K562 (cell line): ENCODE measurements at regions not wholly inside any gene's neighbourhood (a gene's known extent, or its start where the extent isn't known, plus 50 kb on each side); places are given as distances from the start of the nearest gene placed in this dataset.

ENCODE experiments used
- ARNT ChIP-seq, 2 experiments: fragments of 450-650 bp; IDR thresholded peaks; 2 replicates each; pipeline ENCODE4 v1.6.1; 2016; ENCODE audit warnings: mild to moderate bottlenecking in 1 of 2
- BRD9 ChIP-seq: fragments of 450-650 bp; IDR thresholded peaks from 2 replicates; pipeline ENCODE4 v1.6.1; 2018; ENCODE audit warnings: low read depth; ENCODE audit not compliant: partially characterized antibody
- CC2D1A ChIP-seq: fragments of 450-650 bp; IDR thresholded peaks from 2 replicates; pipeline ENCODE4 v1.6.1; 2017; ENCODE audit warnings: mild to moderate bottlenecking
- EHMT2 ChIP-seq: fragments of 450-650 bp; IDR thresholded peaks from 2 replicates; pipeline ENCODE4 v1.6.1; 2018; ENCODE audit warnings: antibody characterized with exemption
- NBN ChIP-seq: fragments of 450-650 bp; IDR thresholded peaks from 2 replicates; pipeline ENCODE4 v1.6.1; 2016; ENCODE audit warnings: low read depth, mild to moderate bottlenecking
- NR2C1 ChIP-seq, 2 experiments: fragments of 450-650 bp; IDR thresholded peaks; 2 replicates each; pipeline ENCODE4 v1.6.1; 2017; ENCODE audit warnings: mild to moderate bottlenecking in 2 of 2, antibody characterized with exemption in 1 of 2, inconsistent platforms in 1 of 2, missing compliant biosample characterization in 1 of 2, missing genetic modification characterization in 1 of 2
- SMAD4 ChIP-seq: fragments of 250-450 bp; sonication (Bioruptor Pico); conservative IDR thresholded peaks from 2 replicates; pipeline ENCODE4 v1.8.0; 2021; ENCODE audit warnings: inconsistent platforms, mild to moderate bottlenecking, moderate library complexity
- ZNF589 ChIP-seq: fragments of 200-800 bp; sonication (Bioruptor generic); IDR thresholded peaks from 2 replicates; pipeline ENCODE4 v1.6.1; 2016; ENCODE audit warnings: low read depth, missing genetic modification characterization, missing compliant biosample characterization
- TF ChIP-seq, protein P1 (sequence below), 2 experiments: fragments of 450-650 bp; IDR thresholded peaks; 2 replicates each; pipeline ENCODE4 v1.6.1; 2016; ENCODE audit warnings: mild to moderate bottlenecking in 2 of 2, borderline replicate concordance in 1 of 2, low read depth in 1 of 2, moderate library complexity in 1 of 2
- TF ChIP-seq, protein P2 (sequence below): fragments of 200-800 bp; sonication (Bioruptor generic); IDR thresholded peaks from 2 replicates; pipeline ENCODE4 v1.6.1; 2017; ENCODE audit warnings: missing genetic modification characterization, missing compliant biosample characterization
- TF ChIP-seq, protein P3 (sequence below): fragments of 450-650 bp; IDR thresholded peaks from 2 replicates; pipeline ENCODE4 v1.6.1; 2017; ENCODE audit warnings: antibody characterized with exemption, mild to moderate bottlenecking

DNA sequence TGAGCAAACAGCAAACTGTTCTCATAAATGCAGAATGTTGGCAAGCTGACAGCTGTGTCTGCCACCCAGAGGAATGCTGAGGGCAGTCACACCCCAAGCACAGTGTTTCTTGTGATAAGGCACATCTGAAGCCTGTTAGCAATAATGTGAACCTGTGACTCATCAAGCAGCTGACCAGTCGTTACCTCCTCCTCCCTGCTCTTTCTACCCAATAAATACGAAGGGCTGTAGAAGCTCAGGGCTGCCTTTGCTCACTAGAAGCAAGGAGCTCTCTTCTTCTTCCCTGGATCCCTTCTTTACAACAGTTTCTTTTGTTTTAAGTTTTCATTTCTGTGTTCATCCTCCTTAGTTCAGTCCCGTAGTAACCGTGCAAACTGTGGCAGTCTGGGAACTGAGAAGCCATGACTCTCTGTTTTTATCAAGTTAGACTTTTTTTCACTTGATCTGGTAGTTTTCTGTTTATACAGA is 160.3 kb upstream of the ZNF184 start (continued):
- TF ChIP-seq, protein P1, sequence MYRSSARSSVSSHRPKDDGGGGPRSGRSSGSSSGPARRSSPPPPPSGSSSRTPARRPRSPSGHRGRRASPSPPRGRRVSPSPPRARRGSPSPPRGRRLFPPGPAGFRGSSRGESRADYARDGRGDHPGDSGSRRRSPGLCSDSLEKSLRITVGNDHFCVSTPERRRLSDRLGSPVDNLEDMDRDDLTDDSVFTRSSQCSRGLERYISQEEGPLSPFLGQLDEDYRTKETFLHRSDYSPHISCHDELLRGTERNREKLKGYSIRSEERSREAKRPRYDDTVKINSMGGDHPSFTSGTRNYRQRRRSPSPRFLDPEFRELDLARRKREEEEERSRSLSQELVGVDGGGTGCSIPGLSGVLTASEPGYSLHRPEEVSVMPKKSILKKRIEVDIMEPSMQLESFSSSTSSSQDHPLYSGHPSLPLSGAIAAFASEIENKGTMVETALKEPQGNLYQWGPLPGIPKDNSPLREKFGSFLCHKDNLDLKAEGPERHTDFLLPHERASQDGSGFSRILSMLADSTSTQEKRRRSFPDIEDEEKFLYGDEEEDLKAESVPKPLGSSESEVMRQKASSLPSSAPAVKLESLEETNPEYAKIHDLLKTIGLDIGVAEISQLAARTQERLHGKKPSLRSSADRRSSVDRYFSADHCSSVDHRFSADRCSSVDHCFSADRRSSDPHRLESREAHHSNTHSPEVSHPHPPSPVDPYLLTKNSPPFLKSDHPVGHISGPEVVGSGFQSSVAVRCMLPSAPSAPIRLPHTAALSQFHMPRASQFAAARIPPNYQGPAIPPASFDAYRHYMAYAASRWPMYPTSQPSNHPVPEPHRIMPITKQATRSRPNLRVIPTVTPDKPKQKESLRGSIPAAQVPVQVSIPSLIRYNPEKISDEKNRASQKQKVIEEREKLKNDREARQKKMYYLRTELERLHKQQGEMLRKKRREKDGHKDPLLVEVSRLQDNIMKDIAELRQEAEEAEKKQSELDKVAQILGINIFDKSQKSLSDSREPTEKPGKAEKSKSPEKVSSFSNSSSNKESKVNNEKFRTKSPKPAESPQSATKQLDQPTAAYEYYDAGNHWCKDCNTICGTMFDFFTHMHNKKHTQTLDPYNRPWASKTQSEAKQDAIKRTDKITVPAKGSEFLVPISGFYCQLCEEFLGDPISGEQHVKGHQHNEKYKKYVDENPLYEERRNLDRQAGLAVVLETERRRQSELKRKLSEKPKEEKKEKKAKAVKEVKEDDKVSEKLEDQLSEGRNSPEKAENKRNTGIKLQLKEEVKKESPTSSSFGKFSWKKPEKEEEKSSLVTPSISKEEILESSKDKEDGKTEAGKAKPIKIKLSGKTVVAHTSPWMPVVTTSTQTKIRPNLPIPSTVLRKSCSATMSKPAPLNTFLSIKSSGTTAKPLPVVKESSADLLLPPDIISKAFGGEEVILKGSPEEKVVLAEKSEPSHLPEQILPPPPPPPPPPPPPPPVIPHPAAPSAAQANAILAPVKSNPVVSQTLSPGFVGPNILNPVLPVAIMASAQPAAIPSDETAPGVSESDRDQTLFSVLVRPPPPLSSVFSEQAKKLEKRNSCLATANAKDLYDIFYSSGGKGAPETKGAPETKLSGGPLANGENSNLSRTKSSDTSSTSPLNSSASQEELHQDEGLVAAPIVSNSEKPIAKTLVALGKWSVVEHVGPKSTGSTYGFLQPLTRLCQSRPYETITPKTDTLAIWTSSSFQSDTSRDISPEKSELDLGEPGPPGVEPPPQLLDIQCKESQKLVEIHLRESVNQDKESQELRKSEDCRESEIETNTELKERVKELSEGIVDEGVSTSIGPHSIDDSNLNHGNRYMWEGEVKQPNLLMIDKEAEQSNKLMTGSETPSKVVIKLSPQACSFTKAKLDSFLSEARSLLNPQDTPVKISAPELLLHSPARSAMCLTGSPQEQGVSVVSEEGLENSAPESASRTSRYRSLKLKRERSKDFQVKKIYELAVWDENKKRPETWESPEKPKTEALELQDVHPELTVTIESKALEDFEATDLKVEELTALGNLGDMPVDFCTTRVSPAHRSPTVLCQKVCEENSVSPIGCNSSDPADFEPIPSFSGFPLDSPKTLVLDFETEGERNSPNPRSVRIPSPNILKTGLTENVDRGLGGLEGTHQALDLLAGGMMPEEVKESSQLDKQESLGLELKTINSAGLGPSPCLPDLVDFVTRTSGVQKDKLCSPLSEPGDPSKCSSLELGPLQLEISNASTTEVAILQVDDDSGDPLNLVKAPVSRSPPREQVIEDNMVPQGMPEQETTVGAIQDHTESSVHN (IDR thresholded peaks at IDR 0.05; ENCODE audit: borderline replicate concordance in 1 of 2, low read depth in 1 of 2) = peak in 1 of 2 experiments; percentile 96; a peak in 2 of 4 replicates
- TF ChIP-seq NR2C1 (IDR thresholded peaks at IDR 0.05) (0 out of 2 replicates have a peak, but pooled peaks have one; percentile 45), NR2C1 (tag; IDR thresholded peaks at IDR 0.05) (peak; percentile 53; the same call in 1 of the 2 replicates), NBN (peak; percentile 80; the same call in 1 of the 2 replicates), SMAD4 (peak; percentile 86), BRD9 (peak; percentile 42), ARNT (IDR thresholded peaks at IDR 0.05) (peak; percentile 77 to 86; a peak in 3 of 4 replicates), CC2D1A (peak; percentile 87), ZNF589 (CRISPR knock-in tag) (peak; percentile 67; the same call in 1 of the 2 replicates), EHMT2 (peak; percentile 84)
- TF ChIP-seq, protein P2, sequence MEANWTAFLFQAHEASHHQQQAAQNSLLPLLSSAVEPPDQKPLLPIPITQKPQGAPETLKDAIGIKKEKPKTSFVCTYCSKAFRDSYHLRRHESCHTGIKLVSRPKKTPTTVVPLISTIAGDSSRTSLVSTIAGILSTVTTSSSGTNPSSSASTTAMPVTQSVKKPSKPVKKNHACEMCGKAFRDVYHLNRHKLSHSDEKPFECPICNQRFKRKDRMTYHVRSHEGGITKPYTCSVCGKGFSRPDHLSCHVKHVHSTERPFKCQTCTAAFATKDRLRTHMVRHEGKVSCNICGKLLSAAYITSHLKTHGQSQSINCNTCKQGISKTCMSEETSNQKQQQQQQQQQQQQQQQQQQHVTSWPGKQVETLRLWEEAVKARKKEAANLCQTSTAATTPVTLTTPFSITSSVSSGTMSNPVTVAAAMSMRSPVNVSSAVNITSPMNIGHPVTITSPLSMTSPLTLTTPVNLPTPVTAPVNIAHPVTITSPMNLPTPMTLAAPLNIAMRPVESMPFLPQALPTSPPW (CRISPR knock-in tag) = peak; percentile 48; the same call in 1 of the 2 replicates
- TF ChIP-seq, protein P3, sequence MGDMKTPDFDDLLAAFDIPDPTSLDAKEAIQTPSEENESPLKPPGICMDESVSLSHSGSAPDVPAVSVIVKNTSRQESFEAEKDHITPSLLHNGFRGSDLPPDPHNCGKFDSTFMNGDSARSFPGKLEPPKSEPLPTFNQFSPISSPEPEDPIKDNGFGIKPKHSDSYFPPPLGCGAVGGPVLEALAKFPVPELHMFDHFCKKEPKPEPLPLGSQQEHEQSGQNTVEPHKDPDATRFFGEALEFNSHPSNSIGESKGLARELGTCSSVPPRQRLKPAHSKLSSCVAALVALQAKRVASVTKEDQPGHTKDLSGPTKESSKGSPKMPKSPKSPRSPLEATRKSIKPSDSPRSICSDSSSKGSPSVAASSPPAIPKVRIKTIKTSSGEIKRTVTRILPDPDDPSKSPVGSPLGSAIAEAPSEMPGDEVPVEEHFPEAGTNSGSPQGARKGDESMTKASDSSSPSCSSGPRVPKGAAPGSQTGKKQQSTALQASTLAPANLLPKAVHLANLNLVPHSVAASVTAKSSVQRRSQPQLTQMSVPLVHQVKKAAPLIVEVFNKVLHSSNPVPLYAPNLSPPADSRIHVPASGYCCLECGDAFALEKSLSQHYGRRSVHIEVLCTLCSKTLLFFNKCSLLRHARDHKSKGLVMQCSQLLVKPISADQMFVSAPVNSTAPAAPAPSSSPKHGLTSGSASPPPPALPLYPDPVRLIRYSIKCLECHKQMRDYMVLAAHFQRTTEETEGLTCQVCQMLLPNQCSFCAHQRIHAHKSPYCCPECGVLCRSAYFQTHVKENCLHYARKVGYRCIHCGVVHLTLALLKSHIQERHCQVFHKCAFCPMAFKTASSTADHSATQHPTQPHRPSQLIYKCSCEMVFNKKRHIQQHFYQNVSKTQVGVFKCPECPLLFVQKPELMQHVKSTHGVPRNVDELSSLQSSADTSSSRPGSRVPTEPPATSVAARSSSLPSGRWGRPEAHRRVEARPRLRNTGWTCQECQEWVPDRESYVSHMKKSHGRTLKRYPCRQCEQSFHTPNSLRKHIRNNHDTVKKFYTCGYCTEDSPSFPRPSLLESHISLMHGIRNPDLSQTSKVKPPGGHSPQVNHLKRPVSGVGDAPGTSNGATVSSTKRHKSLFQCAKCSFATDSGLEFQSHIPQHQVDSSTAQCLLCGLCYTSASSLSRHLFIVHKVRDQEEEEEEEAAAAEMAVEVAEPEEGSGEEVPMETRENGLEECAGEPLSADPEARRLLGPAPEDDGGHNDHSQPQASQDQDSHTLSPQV = peak; percentile 56
